Activated naive CD4-positive, alpha-beta T cell treated with anti-CD3 and anti-CD28 coated beads, Interleukin-2, amount 50 U/mL, for 72 hours (primary cell): ENCODE measurements at regions not wholly inside any gene's neighbourhood (a gene's known extent, or its start where the extent isn't known, plus 50 kb on each side); places are given as distances from the start of the nearest gene placed in this dataset.

Source experiments
- ATAC-seq, 2 donors: fragments of 150-1000 bp; cut with Tn5 transposase; 2 replicates each; pipeline ENCODE4 v1.10.0; 2021; ENCODE audit warnings: mild to moderate bottlenecking in 2 of 2, moderate library complexity in 2 of 2
- DNase-seq, 2 donors: peaks; one replicate each; pipeline ENCODE4 v3.0.0; 2021 to 2022; ENCODE audit warnings: low spot score in 2 of 2
- H3K27ac Mint-ChIP-seq, 2 donors: one replicate each; pipeline ENCODE4 v1.8.0; 2022; ENCODE audit warnings: mild to moderate bottlenecking in 2 of 2, mixed read lengths in 2 of 2
- H3K36me3 Mint-ChIP-seq, 2 donors: one replicate each; pipeline ENCODE4 v1.8.0; 2022; ENCODE audit warnings: mixed read lengths in 2 of 2
- H3K9me3 Mint-ChIP-seq, 2 donors: one replicate each; pipeline ENCODE4 v1.8.0; 2022; ENCODE audit warnings: mixed read lengths in 2 of 2

- no peak for DNase-seq
- Mint-ChIP-seq H3K36me3 (no peaks in the 10 kb centered on the region), H3K9me3 (no peaks in the 10 kb centered on the region), H3K27ac (no peak overlapping the region)
- no peak for ATAC-seq
Measured at GRCh38 chr4:81375745-81376144, 96.0 kb downstream of the RASGEF1B start.

GRCh38 chr4:81369886-81370285, 101.8 kb downstream of the RASGEF1B start:
- Mint-ChIP-seq H3K27ac (no peak overlapping the region), H3K9me3 (peaks cover 0 to 5% of the 10 kb centered on the region in 2 donors), H3K36me3 (no peaks in the 10 kb centered on the region)
- DNase-seq = no peak
- no peak for ATAC-seq

- Mint-ChIP-seq H3K27ac (no peak overlapping the region), H3K9me3 (peaks cover 0 to 5% of the 10 kb centered on the region in 2 donors), H3K36me3 (no peaks in the 10 kb centered on the region)
- no peak for DNase-seq
- no peak for ATAC-seq
Measured at GRCh38 chr4:81366779-81367178, 104.9 kb downstream of the RASGEF1B start.

- DNase-seq (no peak), ATAC-seq (peak in 1 of 2 donors; percentile 79)
- Mint-ChIP-seq H3K27ac (no peak overlapping the region), H3K36me3 (no peaks in the 10 kb centered on the region), H3K9me3 (no peaks in the 10 kb centered on the region)
Measured at GRCh38 chr4:81360737-81361136, 111.0 kb downstream of the RASGEF1B start.

- no peak overlapping the region for H3K27ac Mint-ChIP-seq
- no peak for DNase-seq
- no peaks in the 10 kb centered on the region for H3K36me3 Mint-ChIP-seq
Measured at GRCh38 chr4:81359207-81359606, 112.5 kb downstream of the RASGEF1B start.

GRCh38 chr4:81358154-81358553, 113.6 kb downstream of the RASGEF1B start:
- Mint-ChIP-seq H3K27ac (no peak overlapping the region), H3K36me3 (no peaks in the 10 kb centered on the region), H3K9me3 (no peaks in the 10 kb centered on the region)
- DNase-seq = no peak
- ATAC-seq = no peak

More at GRCh38 chr4:81359207-81359606, 112.5 kb downstream of the RASGEF1B start:
- H3K9me3 Mint-ChIP-seq = no peaks in the 10 kb centered on the region
- ATAC-seq = no peak

GRCh38 chr4:81356621-81357020, 115.1 kb downstream of the RASGEF1B start:
- H3K27ac Mint-ChIP-seq = no peak overlapping the region
- ATAC-seq (no peak), DNase-seq (no peak)
- H3K9me3 Mint-ChIP-seq = no peaks in the 10 kb centered on the region
- no peaks in the 10 kb centered on the region for H3K36me3 Mint-ChIP-seq

- no peak for ATAC-seq
Measured at GRCh38 chr4:81355136-81355535, 116.6 kb downstream of the RASGEF1B start.

GRCh38 chr4:81353861-81354260, 117.8 kb downstream of the RASGEF1B start:
- DNase-seq (no peak), ATAC-seq (no peak)
- H3K9me3 Mint-ChIP-seq = no peaks in the 10 kb centered on the region
- no peaks in the 10 kb centered on the region for H3K36me3 Mint-ChIP-seq
- no peak overlapping the region for H3K27ac Mint-ChIP-seq

More at GRCh38 chr4:81355136-81355535, 116.6 kb downstream of the RASGEF1B start:
- no peaks in the 10 kb centered on the region for H3K9me3 Mint-ChIP-seq
- no peaks in the 10 kb centered on the region for H3K36me3 Mint-ChIP-seq
- no peak for DNase-seq
- no peak overlapping the region for H3K27ac Mint-ChIP-seq

- Mint-ChIP-seq H3K9me3 (no peaks in the 10 kb centered on the region), H3K27ac (no peak overlapping the region), H3K36me3 (no peaks in the 10 kb centered on the region)
- DNase-seq = no peak
- no peak for ATAC-seq
Measured at GRCh38 chr4:81352446-81352835, 119.3 kb downstream of the RASGEF1B start.

GRCh38 chr4:81351654-81352445, 119.9 kb downstream of the RASGEF1B start:
- ATAC-seq = peak; percentile 50 to 61
- Mint-ChIP-seq H3K36me3 (no peaks in the 10 kb centered on the region), H3K27ac (no peak overlapping the region), H3K9me3 (no peaks in the 10 kb centered on the region)
- DNase-seq = peak in 1 of 2 donors; percentile 67

- Mint-ChIP-seq H3K9me3 (no peaks in the 10 kb centered on the region), H3K36me3 (no peaks in the 10 kb centered on the region), H3K27ac (no peak overlapping the region)
- ATAC-seq (no peak), DNase-seq (no peak)
Measured at GRCh38 chr4:81350040-81350439, 121.7 kb downstream of the RASGEF1B start.

- DNase-seq (no peak), ATAC-seq (no peak)
- no peaks in the 10 kb centered on the region for H3K9me3 Mint-ChIP-seq
- no peak overlapping the region for H3K27ac Mint-ChIP-seq
- no peaks in the 10 kb centered on the region for H3K36me3 Mint-ChIP-seq
Measured at GRCh38 chr4:81348778-81349094, 123.0 kb downstream of the RASGEF1B start.

- H3K9me3 Mint-ChIP-seq = no peaks in the 10 kb centered on the region
- no peak for DNase-seq
Measured at GRCh38 chr4:81348086-81348777, 123.5 kb downstream of the RASGEF1B start.

GRCh38 chr4:81346719-81347118, 125.0 kb downstream of the RASGEF1B start:
- DNase-seq = no peak
- Mint-ChIP-seq H3K27ac (no peak overlapping the region), H3K36me3 (no peaks in the 10 kb centered on the region), H3K9me3 (no peaks in the 10 kb centered on the region)
- ATAC-seq = no peak

More at GRCh38 chr4:81348086-81348777, 123.5 kb downstream of the RASGEF1B start:
- Mint-ChIP-seq H3K27ac (no peak overlapping the region), H3K36me3 (no peaks in the 10 kb centered on the region)
- ATAC-seq = no peak

- ATAC-seq = no peak
- Mint-ChIP-seq H3K27ac (no peak overlapping the region), H3K36me3 (no peaks in the 10 kb centered on the region), H3K9me3 (peaks cover 0 to 1% of the 10 kb centered on the region in 2 donors)
- DNase-seq = no peak
Measured at GRCh38 chr4:81343536-81343935, 128.2 kb downstream of the RASGEF1B start.

- ATAC-seq (no peak), DNase-seq (no peak)
- Mint-ChIP-seq H3K36me3 (no peaks in the 10 kb centered on the region), H3K9me3 (peaks cover 2 to 4% of the 10 kb centered on the region in 2 donors), H3K27ac (no peak overlapping the region)
Measured at GRCh38 chr4:81343046-81343445, 128.0 kb upstream of the PRKG2 start.

- no peaks in the 10 kb centered on the region for H3K36me3 Mint-ChIP-seq
- no peak for DNase-seq
- no peak overlapping the region for H3K27ac Mint-ChIP-seq
- peaks cover 6 to 7% of the 10 kb centered on the region in 2 donors for H3K9me3 Mint-ChIP-seq
- no peak for ATAC-seq
Measured at GRCh38 chr4:81337211-81337610, 122.2 kb upstream of the PRKG2 start.
